ENCODE measurements at regions not wholly inside any gene's neighbourhood (a gene's known extent, or its start where the extent isn't known, plus 50 kb on each side); places are given as distances from the start of the nearest gene placed in this dataset.

GRCh38 chr11:16615480-16615879 is 123.0 kb upstream of the C11orf58 start:
- H3K9me2 ChIP-seq (replicated peaks; ENCODE audit: insufficient read depth, low read length) = no peaks in the 10 kb centered on the region
- H3K9me3 ChIP-seq (ENCODE audit: insufficient read depth, low read length) = no peaks in the 10 kb centered on the region
- H3K27ac ChIP-seq (ENCODE audit: low read depth, low read length) = no peak overlapping the region
- no peak overlapping the region for H3K4me3 ChIP-seq (ENCODE audit: insufficient read depth, low read length, poor library complexity, severe bottlenecking)
- no peaks in the 10 kb centered on the region for H3K36me3 ChIP-seq (ENCODE audit: low read length)
- no peak overlapping the region for H3K9ac ChIP-seq (ENCODE audit: low read length)
- no peaks in the 10 kb centered on the region for H3K79me2 ChIP-seq (ENCODE audit: insufficient read depth, low read length)
- H4K20me1 ChIP-seq (ENCODE audit: low read depth, low read length) = no peaks in the 10 kb centered on the region; the same call in 1 of the 2 replicates
- TF ChIP-seq EZH2phosphoT487 (conservative IDR thresholded peaks at IDR 0.05; ENCODE audit: low read length) (no peak), CTCF (IDR thresholded peaks at IDR 0.05; ENCODE audit: insufficient read depth, low read length, poor library complexity, severe bottlenecking) (no peak)
- 0 out of 2 replicates have a peak, but pooled peaks cover 4% of the 10 kb centered on the region for H3K27me3 ChIP-seq (ENCODE audit: low read length)
- no peak overlapping the region for H3K4me2 ChIP-seq (ENCODE audit: low read depth, low read length, poor library complexity, severe bottlenecking)
- no peak overlapping the region for H2AFZ ChIP-seq (ENCODE audit: low read depth, low read length, severe bottlenecking)
- H3F3A ChIP-seq (ENCODE audit: insufficient read depth) = no peaks in the 10 kb centered on the region

GRCh38 chr11:16613512-16614381 is 124.7 kb upstream of the C11orf58 start:
- no peak overlapping the region for H3K9ac ChIP-seq (ENCODE audit: low read length)
- H3K27ac ChIP-seq (ENCODE audit: low read depth, low read length) = no peak overlapping the region

GRCh38 chr11:16613262-16613511 is 125.3 kb upstream of the C11orf58 start:
- TF ChIP-seq EZH2phosphoT487 (conservative IDR thresholded peaks at IDR 0.05; ENCODE audit: low read length) = no peak
- TF ChIP-seq CTCF (IDR thresholded peaks at IDR 0.05; ENCODE audit: insufficient read depth, low read length, poor library complexity, severe bottlenecking) = no peak
- no peak overlapping the region for H3K27ac ChIP-seq (ENCODE audit: low read depth, low read length)
- no peaks in the 10 kb centered on the region for H3F3A ChIP-seq (ENCODE audit: insufficient read depth)
- H2AFZ ChIP-seq (ENCODE audit: low read depth, low read length, severe bottlenecking) = no peak overlapping the region
- no peaks in the 10 kb centered on the region for H3K79me2 ChIP-seq (ENCODE audit: insufficient read depth, low read length)
- H3K27me3 ChIP-seq (ENCODE audit: low read length) = 0 out of 2 replicates have a peak, but pooled peaks cover 4% of the 10 kb centered on the region
- H3K4me2 ChIP-seq (ENCODE audit: low read depth, low read length, poor library complexity, severe bottlenecking) = peak overlapping the region; percentile 47
- H4K20me1 ChIP-seq (ENCODE audit: low read depth, low read length) = no peaks in the 10 kb centered on the region; the same call in 1 of the 2 replicates
- H3K9ac ChIP-seq (ENCODE audit: low read length) = no peak overlapping the region
- H3K36me3 ChIP-seq (ENCODE audit: low read length) = no peaks in the 10 kb centered on the region
- H3K9me3 ChIP-seq (ENCODE audit: insufficient read depth, low read length) = no peaks in the 10 kb centered on the region
- no peaks in the 10 kb centered on the region for H3K9me2 ChIP-seq (replicated peaks; ENCODE audit: insufficient read depth, low read length)
- no peak overlapping the region for H3K4me3 ChIP-seq (ENCODE audit: insufficient read depth, low read length, poor library complexity, severe bottlenecking)

More at GRCh38 chr11:16613512-16614381, 124.7 kb upstream of the C11orf58 start:
- no peak for TF ChIP-seq EZH2phosphoT487 (conservative IDR thresholded peaks at IDR 0.05; ENCODE audit: low read length)
- peak; percentile 88 for TF ChIP-seq CTCF (IDR thresholded peaks at IDR 0.05; ENCODE audit: insufficient read depth, low read length, poor library complexity, severe bottlenecking)
- H3K4me3 ChIP-seq (ENCODE audit: insufficient read depth, low read length, poor library complexity, severe bottlenecking) = no peak overlapping the region
- no peak overlapping the region for H2AFZ ChIP-seq (ENCODE audit: low read depth, low read length, severe bottlenecking)
- no peaks in the 10 kb centered on the region for H3K79me2 ChIP-seq (ENCODE audit: insufficient read depth, low read length)
- no peaks in the 10 kb centered on the region for H3K9me3 ChIP-seq (ENCODE audit: insufficient read depth, low read length)
- no peaks in the 10 kb centered on the region for H3F3A ChIP-seq (ENCODE audit: insufficient read depth)
- H3K9me2 ChIP-seq (replicated peaks; ENCODE audit: insufficient read depth, low read length) = no peaks in the 10 kb centered on the region
- H3K4me2 ChIP-seq (ENCODE audit: low read depth, low read length, poor library complexity, severe bottlenecking) = peak overlapping the region; percentile 47
- H3K36me3 ChIP-seq (ENCODE audit: low read length) = no peaks in the 10 kb centered on the region
- H4K20me1 ChIP-seq (ENCODE audit: low read depth, low read length) = no peaks in the 10 kb centered on the region; the same call in 1 of the 2 replicates
- H3K27me3 ChIP-seq (ENCODE audit: low read length) = 0 out of 2 replicates have a peak, but pooled peaks cover 4% of the 10 kb centered on the region

All from SU-DHL-6 (cell line).